ENCODE measurements at regions not wholly inside any gene's neighbourhood (a gene's known extent, or its start where the extent isn't known, plus 50 kb on each side); places are given as distances from the start of the nearest gene placed in this dataset.

- TF ChIP-seq CTCF (conservative IDR thresholded peaks at IDR 0.05; ENCODE audit: control insufficient read depth, insufficient read depth, low read depth, low read length) = no peak
- no peak for DNase-seq (ENCODE audit: low read depth)
- no peak overlapping the region for H3K4me3 ChIP-seq (ENCODE audit: control insufficient read depth, low read depth, low read length)
Measured at GRCh38 chr2:180661686-180662030, 318.7 kb upstream of the UBE2E3 start.

GRCh38 chr2:180660881-180661685, 319.3 kb upstream of the UBE2E3 start:
- TF ChIP-seq CTCF (conservative IDR thresholded peaks at IDR 0.05; ENCODE audit: control insufficient read depth, insufficient read depth, low read depth, low read length) = no peak
- H3K4me3 ChIP-seq (ENCODE audit: control insufficient read depth, low read depth, low read length) = no peak overlapping the region
- DNase-seq (ENCODE audit: low read depth) = no peak

- H3K4me3 ChIP-seq (ENCODE audit: control insufficient read depth, low read depth, low read length) = no peak overlapping the region
- no peak for TF ChIP-seq CTCF (conservative IDR thresholded peaks at IDR 0.05; ENCODE audit: control insufficient read depth, insufficient read depth, low read depth, low read length)
- DNase-seq (ENCODE audit: low read depth) = no peak
Measured at GRCh38 chr2:180660207-180660606, 320.2 kb upstream of the UBE2E3 start.

- TF ChIP-seq CTCF (conservative IDR thresholded peaks at IDR 0.05; ENCODE audit: control insufficient read depth, insufficient read depth, low read depth, low read length) = no peak
- DNase-seq (ENCODE audit: low read depth) = peak; percentile 43
- H3K4me3 ChIP-seq (ENCODE audit: control insufficient read depth, low read depth, low read length) = no peak overlapping the region
Measured at GRCh38 chr2:180657054-180657453, 323.4 kb upstream of the UBE2E3 start.

- peak; percentile 85 for DNase-seq (ENCODE audit: low read depth)
- H3K4me3 ChIP-seq (ENCODE audit: control insufficient read depth, low read depth, low read length) = no peak overlapping the region
- no peak for TF ChIP-seq CTCF (conservative IDR thresholded peaks at IDR 0.05; ENCODE audit: control insufficient read depth, insufficient read depth, low read depth, low read length)
Measured at GRCh38 chr2:180656455-180656847, 324.0 kb upstream of the UBE2E3 start.

GRCh38 chr2:180655842-180656454, 324.5 kb upstream of the UBE2E3 start:
- TF ChIP-seq CTCF (conservative IDR thresholded peaks at IDR 0.05; ENCODE audit: control insufficient read depth, insufficient read depth, low read depth, low read length) = peak; percentile 37
- H3K4me3 ChIP-seq (ENCODE audit: control insufficient read depth, low read depth, low read length) = no peak overlapping the region
- DNase-seq (ENCODE audit: low read depth) = no peak
